MM.1S (cell line): ENCODE measurements at regions not wholly inside any gene's neighbourhood (a gene's known extent, or its start where the extent isn't known, plus 50 kb on each side); places are given as distances from the start of the nearest gene placed in this dataset.

Experiments used
- EZH2phosphoT487 ChIP-seq: fragments of 300-600 bp; sonication (generic); IDR thresholded peaks from 2 replicates; pipeline ENCODE4 v1.6.1; 2018; ENCODE audit warnings: antibody characterized with exemption, low read length
- TF ChIP-seq, protein P1 (sequence below): fragments of 300-600 bp; sonication (generic); IDR thresholded peaks from 2 replicates; pipeline ENCODE4 v1.5.1; 2016; ENCODE audit warnings: antibody characterized with exemption, low read length, mixed read lengths

DNA sequence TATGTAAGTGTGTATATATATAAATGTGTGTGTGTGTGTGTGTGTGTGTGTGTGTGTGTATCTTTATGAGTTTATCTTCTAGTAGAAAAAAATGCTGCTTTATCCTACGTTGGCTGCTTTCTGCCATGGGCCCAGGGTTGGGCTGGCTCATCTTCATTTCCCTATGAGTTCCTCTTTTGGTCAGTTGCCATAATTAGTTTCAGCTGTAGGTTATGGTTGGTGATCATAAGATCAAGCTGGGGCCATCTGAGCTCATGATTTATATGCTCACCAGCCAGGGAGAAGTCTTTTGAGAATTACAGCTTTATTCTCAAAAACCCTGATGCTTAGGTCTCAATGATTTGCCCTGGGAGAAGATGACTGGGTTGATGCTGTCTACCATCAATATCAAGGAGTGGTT is 775.8 kb upstream of the ARPP21 start:
- TF ChIP-seq, protein P1, sequence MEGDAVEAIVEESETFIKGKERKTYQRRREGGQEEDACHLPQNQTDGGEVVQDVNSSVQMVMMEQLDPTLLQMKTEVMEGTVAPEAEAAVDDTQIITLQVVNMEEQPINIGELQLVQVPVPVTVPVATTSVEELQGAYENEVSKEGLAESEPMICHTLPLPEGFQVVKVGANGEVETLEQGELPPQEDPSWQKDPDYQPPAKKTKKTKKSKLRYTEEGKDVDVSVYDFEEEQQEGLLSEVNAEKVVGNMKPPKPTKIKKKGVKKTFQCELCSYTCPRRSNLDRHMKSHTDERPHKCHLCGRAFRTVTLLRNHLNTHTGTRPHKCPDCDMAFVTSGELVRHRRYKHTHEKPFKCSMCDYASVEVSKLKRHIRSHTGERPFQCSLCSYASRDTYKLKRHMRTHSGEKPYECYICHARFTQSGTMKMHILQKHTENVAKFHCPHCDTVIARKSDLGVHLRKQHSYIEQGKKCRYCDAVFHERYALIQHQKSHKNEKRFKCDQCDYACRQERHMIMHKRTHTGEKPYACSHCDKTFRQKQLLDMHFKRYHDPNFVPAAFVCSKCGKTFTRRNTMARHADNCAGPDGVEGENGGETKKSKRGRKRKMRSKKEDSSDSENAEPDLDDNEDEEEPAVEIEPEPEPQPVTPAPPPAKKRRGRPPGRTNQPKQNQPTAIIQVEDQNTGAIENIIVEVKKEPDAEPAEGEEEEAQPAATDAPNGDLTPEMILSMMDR: no peak
- TF ChIP-seq EZH2phosphoT487: no peak
